ENCODE measurements at regions not wholly inside any gene's neighbourhood (a gene's known extent, or its start where the extent isn't known, plus 50 kb on each side); places are given as distances from the start of the nearest gene placed in this dataset.

DNA sequence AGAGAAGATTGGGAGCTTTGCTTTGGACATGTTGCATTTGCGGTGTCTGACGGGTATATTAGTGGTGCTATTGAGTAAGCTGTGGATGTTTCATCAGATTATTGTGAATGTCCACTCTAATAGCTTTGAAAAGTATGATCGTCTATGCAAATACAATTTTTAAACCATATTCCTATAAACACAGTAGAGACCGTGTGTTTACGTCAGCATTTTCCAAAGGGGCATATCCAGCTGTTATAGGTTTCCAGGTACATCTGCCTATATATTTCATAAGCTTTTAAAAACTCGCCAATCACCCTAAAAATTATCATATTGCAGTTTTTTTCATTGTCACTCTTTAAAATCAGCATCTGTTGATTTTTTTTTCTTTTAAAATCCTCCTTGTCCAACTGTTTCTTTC lies 91.7 kb downstream of the NKX2-1 start:
- H3K4me1 ChIP-seq: peaks cover 0 to 3% (median 0%) of the 10 kb centered on the region in 4 donors
- 86 to 87% methylated on average over 6 of the region's 6 CpGs for WGBS, 2 donors
- H3K27ac ChIP-seq: no peak overlapping the region
- H3K36me3 ChIP-seq: no peaks in the 10 kb centered on the region
- TF ChIP-seq POLR2A (IDR thresholded peaks at IDR 0.05) (no peak), EP300 (IDR thresholded peaks at IDR 0.05) (no peak)
- TF ChIP-seq, protein P1, sequence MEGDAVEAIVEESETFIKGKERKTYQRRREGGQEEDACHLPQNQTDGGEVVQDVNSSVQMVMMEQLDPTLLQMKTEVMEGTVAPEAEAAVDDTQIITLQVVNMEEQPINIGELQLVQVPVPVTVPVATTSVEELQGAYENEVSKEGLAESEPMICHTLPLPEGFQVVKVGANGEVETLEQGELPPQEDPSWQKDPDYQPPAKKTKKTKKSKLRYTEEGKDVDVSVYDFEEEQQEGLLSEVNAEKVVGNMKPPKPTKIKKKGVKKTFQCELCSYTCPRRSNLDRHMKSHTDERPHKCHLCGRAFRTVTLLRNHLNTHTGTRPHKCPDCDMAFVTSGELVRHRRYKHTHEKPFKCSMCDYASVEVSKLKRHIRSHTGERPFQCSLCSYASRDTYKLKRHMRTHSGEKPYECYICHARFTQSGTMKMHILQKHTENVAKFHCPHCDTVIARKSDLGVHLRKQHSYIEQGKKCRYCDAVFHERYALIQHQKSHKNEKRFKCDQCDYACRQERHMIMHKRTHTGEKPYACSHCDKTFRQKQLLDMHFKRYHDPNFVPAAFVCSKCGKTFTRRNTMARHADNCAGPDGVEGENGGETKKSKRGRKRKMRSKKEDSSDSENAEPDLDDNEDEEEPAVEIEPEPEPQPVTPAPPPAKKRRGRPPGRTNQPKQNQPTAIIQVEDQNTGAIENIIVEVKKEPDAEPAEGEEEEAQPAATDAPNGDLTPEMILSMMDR (IDR thresholded peaks at IDR 0.05): no peak
- DNase-seq (ENCODE audit: low spot score in 2 of 2): no peak
- no peak overlapping the region for H3K4me3 ChIP-seq
- H3K27me3 ChIP-seq: no peaks in the 10 kb centered on the region
- no peaks in the 10 kb centered on the region for H3K9me3 ChIP-seq

DNA sequence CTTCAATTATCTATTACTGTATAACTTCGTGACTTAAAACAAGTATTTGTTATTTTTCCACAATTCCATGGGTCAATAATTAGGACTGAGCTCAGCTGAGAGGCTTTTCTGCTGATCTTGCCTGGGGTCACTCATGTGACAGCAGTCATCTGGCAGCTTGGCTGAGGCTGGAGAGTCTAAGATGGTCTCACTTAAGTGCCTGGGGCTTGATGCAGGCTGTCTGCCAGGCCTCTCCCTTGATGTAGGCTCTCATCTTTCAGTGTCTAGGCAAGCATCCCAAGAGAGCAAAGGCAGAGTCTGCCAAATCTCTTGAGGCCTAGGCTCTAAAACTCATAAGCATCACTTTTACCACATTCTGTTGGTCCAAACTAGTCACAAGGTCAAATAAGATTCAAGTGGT lies 93.2 kb downstream of the NKX2-1 start:
- Histone ChIP-seq H3K27me3 (no peaks in the 10 kb centered on the region), H3K36me3 (no peaks in the 10 kb centered on the region), H3K4me1 (peaks cover 0 to 3% (median 0%) of the 10 kb centered on the region in 4 donors), H3K4me3 (no peak overlapping the region), H3K9me3 (no peaks in the 10 kb centered on the region), H3K27ac (no peak overlapping the region)
- TF ChIP-seq POLR2A (IDR thresholded peaks at IDR 0.05) (no peak), EP300 (IDR thresholded peaks at IDR 0.05) (no peak)
- TF ChIP-seq, protein P1 (IDR thresholded peaks at IDR 0.05): no peak
- DNase-seq (ENCODE audit: low spot score in 2 of 2): no peak
- 69 to 73% methylated on average over 1 of the region's 1 CpG for WGBS, 2 donors

DNA sequence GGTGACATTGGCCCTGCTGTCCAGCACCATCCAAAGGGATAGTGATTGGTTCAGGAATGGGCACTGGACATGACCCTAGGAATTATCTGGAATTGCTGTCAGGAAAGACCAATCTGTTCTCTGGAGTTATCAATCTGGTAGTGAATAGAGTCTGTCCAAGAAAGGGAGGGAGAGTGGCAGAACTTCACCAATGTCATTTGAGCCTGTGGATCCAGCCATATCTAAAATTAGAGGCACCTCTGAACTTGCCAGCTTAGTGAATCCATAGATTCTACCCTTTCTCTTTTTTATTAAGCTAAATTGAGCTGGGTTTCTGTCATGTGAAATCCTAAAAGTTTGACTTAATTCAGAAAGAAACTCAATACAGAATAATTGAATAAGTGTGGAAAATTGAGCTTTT lies 93.9 kb downstream of the NKX2-1 start:
- H3K36me3 ChIP-seq: no peaks in the 10 kb centered on the region
- no peak for DNase-seq (ENCODE audit: low spot score in 2 of 2)
- TF ChIP-seq, protein P1 (IDR thresholded peaks at IDR 0.05): no peak
- TF ChIP-seq EP300 (IDR thresholded peaks at IDR 0.05): no peak
- TF ChIP-seq POLR2A (IDR thresholded peaks at IDR 0.05): no peak

DNA sequence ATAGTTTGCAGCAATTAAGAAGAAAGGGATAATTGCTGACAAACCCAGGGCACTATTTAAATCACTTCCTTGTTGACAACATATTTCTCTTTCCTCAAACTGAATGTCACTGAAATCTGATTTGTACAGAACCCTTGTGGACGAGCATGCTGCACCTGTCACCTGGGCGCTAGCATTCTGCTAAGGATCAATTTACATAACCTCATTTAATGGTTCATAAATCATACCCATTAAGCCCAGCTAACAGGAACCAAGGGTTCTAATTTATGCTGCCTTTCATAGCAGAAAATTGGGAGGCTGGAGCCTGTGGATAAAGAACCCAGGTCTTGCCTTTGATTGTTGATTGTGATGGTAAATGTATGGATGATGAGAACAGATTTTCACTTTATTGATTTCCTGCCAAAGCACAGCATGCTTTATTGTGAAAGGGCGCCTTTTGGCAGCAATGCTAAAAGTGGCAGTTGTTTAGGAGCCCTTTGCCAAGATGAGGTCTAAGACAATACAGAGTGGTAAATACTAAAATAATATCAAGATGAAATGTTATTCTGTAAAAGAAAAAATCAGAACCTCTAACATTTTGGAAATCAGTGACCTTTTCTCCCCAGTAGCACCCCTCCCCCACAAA lies 95.4 kb downstream of the NKX2-1 start:
- no peak for DNase-seq (ENCODE audit: low spot score in 2 of 2)
- no peaks in the 10 kb centered on the region for H3K9me3 ChIP-seq

More for the DNA sequence above, 93.9 kb downstream of the NKX2-1 start:
- no peak overlapping the region for H3K4me3 ChIP-seq
- H3K27ac ChIP-seq: no peak overlapping the region
- H3K4me1 ChIP-seq: peaks cover 0 to 3% (median 0%) of the 10 kb centered on the region in 4 donors
- no peaks in the 10 kb centered on the region for H3K9me3 ChIP-seq
- H3K27me3 ChIP-seq: no peaks in the 10 kb centered on the region

DNA sequence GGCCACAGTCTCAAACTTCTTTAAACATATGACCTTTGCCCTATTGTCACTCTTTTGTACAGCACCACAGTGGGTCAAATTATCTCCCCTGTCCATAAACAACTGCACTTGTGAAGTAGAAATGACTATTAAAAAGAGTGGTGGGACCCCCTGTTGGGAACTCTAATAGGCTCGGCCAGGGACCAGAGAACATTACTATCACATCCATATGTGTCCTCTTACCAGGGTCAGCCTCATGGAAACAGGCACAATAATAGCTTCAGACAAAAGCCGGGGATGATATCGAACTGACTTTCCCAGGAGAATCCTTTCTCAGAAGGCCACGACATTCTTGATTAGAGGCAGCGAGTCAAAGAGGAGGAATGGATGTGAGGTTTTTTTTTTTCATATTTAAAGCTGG lies 96.6 kb downstream of the NKX2-1 start:
- Histone ChIP-seq H3K36me3 (no peaks in the 10 kb centered on the region), H3K27ac (no peak overlapping the region), H3K4me3 (no peak overlapping the region), H3K9me3 (no peaks in the 10 kb centered on the region), H3K27me3 (no peaks in the 10 kb centered on the region), H3K4me1 (peaks cover 0 to 3% (median 0%) of the 10 kb centered on the region in 4 donors)
- 36 to 48% methylated on average over 5 of the region's 5 CpGs for WGBS, 2 donors
- TF ChIP-seq, protein P1 (IDR thresholded peaks at IDR 0.05): no peak
- TF ChIP-seq EP300 (IDR thresholded peaks at IDR 0.05) (no peak), POLR2A (IDR thresholded peaks at IDR 0.05) (no peak)
- DNase-seq (ENCODE audit: low spot score in 2 of 2): no peak

More for the DNA sequence above, 95.4 kb downstream of the NKX2-1 start:
- Histone ChIP-seq H3K27ac (no peak overlapping the region), H3K4me1 (peaks cover 0 to 3% (median 0%) of the 10 kb centered on the region in 4 donors), H3K4me3 (no peak overlapping the region), H3K27me3 (no peaks in the 10 kb centered on the region), H3K36me3 (no peaks in the 10 kb centered on the region)
- TF ChIP-seq POLR2A (IDR thresholded peaks at IDR 0.05): no peak
- TF ChIP-seq, protein P1 (IDR thresholded peaks at IDR 0.05): no peak
- no peak for TF ChIP-seq EP300 (IDR thresholded peaks at IDR 0.05)
- 47 to 52% methylated on average over 3 of the region's 3 CpGs for WGBS, 2 donors
